ENCODE measurements at regions not wholly inside any gene's neighbourhood (a gene's known extent, or its start where the extent isn't known, plus 50 kb on each side); places are given as distances from the start of the nearest gene placed in this dataset.
"Not testable (repeated sequence)": the region's sequence is repeated elsewhere in the genome, so short reads cannot be mapped to it uniquely, and the experiment has no call there.

- no peaks in the 10 kb centered on the region for H3K27me3 ChIP-seq
- no peak for DNase-seq
- intact Hi-C loops (cut with DNase I) = no loop called here
- H3K27ac ChIP-seq = no peak overlapping the region
- no peaks in the 10 kb centered on the region for H3K9me3 ChIP-seq
- no peak overlapping the region for H3K4me3 ChIP-seq
- no peak for TF ChIP-seq CTCF (IDR thresholded peaks at IDR 0.05)
- no peak overlapping the region for H3K9ac ChIP-seq (ENCODE audit: low read depth in 2 of 2, low read length in 2 of 2)
- H3K4me1 ChIP-seq = no peaks in the 10 kb centered on the region
- no peaks in the 10 kb centered on the region for H3K36me3 ChIP-seq
Measured at GRCh38 chr7:112678626-112679025, 111.6 kb downstream of the TMEM168 start.

GRCh38 chr7:112689466-112690177, 100.6 kb downstream of the TMEM168 start:
- H3K36me3 ChIP-seq; DNase-seq; H3K27me3 ChIP-seq; intact Hi-C loops (cut with DNase I); H3K27ac ChIP-seq; H3K9me3 ChIP-seq; H3K9ac ChIP-seq (ENCODE audit: low read depth in 2 of 2, low read length in 2 of 2); H3K4me3 ChIP-seq; H3K4me1 ChIP-seq: not testable (repeated sequence)

GRCh38 chr7:112692333-112692732, 97.9 kb downstream of the TMEM168 start:
- TF ChIP-seq CTCF (IDR thresholded peaks at IDR 0.05) = no peak
- Histone ChIP-seq H3K9ac (ENCODE audit: low read depth in 2 of 2, low read length in 2 of 2) (no peak overlapping the region), H3K4me1 (no peaks in the 10 kb centered on the region), H3K27me3 (no peaks in the 10 kb centered on the region), H3K36me3 (no peaks in the 10 kb centered on the region), H3K27ac (no peak overlapping the region), H3K9me3 (no peaks in the 10 kb centered on the region), H3K4me3 (no peak overlapping the region)
- intact Hi-C loops (cut with DNase I) = no loop called here
- no peak for DNase-seq

- H3K9ac ChIP-seq (ENCODE audit: low read depth in 2 of 2, low read length in 2 of 2); DNase-seq; H3K4me3 ChIP-seq; H3K4me1 ChIP-seq; H3K9me3 ChIP-seq; intact Hi-C loops (cut with DNase I); H3K27ac ChIP-seq; H3K27me3 ChIP-seq; H3K36me3 ChIP-seq: not testable (repeated sequence)
Measured at GRCh38 chr7:112697211-112697610, 93.0 kb downstream of the TMEM168 start.

- no peak for TF ChIP-seq CTCF (IDR thresholded peaks at IDR 0.05)
- H3K4me1 ChIP-seq = no peaks in the 10 kb centered on the region
- no peak overlapping the region for H3K4me3 ChIP-seq
- intact Hi-C loops (cut with DNase I) = loop anchor here (5.0 kb wide), 1 partner anchor 128 kb away; no protein-coding TSS in a partner anchor
- no peak overlapping the region for H3K9ac ChIP-seq (ENCODE audit: low read depth in 2 of 2, low read length in 2 of 2)
- no peaks in the 10 kb centered on the region for H3K9me3 ChIP-seq
- H3K36me3 ChIP-seq = no peaks in the 10 kb centered on the region
- no peaks in the 10 kb centered on the region for H3K27me3 ChIP-seq
- H3K27ac ChIP-seq = no peak overlapping the region
- DNase-seq = no peak
Measured at GRCh38 chr7:112699725-112700513, 90.3 kb downstream of the TMEM168 start.

GRCh38 chr7:112701456-112701855, 88.7 kb downstream of the TMEM168 start:
- DNase-seq = peak; percentile 87
- H3K9me3 ChIP-seq = no peaks in the 10 kb centered on the region
- H3K27ac ChIP-seq = peak overlapping the region; percentile 46
- H3K36me3 ChIP-seq = no peaks in the 10 kb centered on the region
- H3K4me3 ChIP-seq = no peak overlapping the region
- H3K4me1 ChIP-seq = no peaks in the 10 kb centered on the region
- H3K9ac ChIP-seq (ENCODE audit: low read depth in 2 of 2, low read length in 2 of 2) = no peak overlapping the region
- no peaks in the 10 kb centered on the region for H3K27me3 ChIP-seq
- no peak for TF ChIP-seq CTCF (IDR thresholded peaks at IDR 0.05)
- intact Hi-C loops (cut with DNase I) = loop anchor here (5.0 kb wide), 1 partner anchor 129 kb away; no protein-coding TSS in a partner anchor

All from colonic mucosa (tissue), 4 donors.